NCI-H1417 (cell line): ENCODE measurements at regions not wholly inside any gene's neighbourhood (a gene's known extent, or its start where the extent isn't known, plus 50 kb on each side); places are given as distances from the start of the nearest gene placed in this dataset.

Experiments used
- DNase-seq, 3 experiments: peaks; one replicate each; lab custom pipeline; 2025; lab: John Stamatoyannopoulos, UW

DNA sequence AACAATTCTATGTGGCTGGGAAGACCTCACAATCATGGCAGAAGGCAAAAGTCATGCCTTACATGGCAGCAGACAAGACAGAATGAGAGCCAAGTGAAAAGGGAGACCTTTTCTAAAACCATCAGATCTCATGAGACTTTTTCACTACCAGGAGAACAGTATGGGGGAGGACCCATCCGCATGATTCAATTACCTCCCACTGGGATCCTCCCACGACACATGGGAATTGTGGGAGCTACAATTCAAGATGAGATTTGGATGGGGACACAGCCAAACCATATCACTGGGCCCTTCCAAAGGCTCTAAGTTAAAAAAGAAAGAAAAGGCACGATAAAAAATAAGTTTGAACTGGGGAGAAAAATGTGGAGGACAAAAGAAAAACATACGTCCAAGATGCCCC is 406.9 kb upstream of the CDH4 start:
- DNase-seq = no peak

DNA sequence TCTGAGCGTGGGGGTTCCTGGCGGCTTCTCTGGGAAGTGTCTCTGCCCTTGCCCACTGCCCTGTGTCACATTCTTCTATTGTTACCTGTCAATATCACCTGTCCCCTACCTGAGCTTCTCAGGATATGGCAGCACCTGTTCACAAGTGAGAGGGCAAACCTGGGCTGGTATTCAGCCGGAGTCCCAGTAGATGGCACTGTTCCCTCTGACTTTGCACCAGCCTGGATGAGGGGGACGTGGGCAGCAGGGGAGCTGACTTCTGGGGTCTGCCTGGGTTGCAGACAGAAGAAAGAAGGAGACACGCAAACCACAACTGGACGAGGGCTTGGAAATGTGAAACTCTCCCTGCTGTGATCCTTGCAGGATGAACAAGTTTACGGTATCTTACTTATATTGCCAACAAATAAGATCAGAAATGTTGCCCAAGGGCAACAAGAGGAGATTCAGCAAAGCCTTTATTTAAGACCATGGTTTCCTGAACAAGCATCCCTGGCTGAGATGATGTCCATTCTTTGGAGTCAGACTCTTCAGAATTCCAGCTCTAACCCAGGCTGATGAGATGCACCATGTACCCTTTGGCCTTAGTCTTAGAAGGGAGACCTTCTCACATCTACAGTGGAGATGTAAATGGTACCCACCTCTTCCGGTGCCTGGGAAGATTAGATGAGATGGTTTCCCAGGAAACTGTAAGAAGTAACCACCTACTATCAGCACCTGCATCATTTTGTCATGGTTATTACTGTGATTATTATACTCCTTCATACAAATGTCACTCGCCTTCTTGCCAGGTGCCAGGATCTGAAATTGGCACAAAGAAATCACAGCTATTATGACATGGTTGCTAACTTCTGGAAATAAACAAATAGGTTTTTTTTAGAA is 400.0 kb upstream of the CDH4 start:
- peak; percentile 39 to 71 (median 61) for DNase-seq

DNA sequence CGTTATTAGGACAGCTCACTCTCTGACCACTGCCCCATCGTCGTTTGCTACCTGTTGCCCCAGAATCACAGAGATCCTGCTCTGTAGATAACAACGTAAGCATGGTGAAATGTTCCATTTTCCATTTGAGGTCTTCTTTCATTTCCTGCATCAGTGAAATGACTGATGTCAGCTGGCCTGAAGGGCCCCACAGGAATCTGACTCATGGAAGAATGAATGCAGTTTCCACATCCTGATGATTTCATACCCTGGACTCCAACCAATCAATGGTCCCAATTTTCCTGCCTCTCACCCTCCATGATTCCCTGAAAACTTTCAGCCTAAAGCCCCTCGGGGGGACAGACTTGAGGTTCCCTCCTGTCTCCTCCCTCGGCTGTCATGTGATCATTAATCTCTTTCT is 394.4 kb upstream of the CDH4 start:
- no peak for DNase-seq

- DNase-seq = no peak
These were observed 389.5 kb upstream of the CDH4 start for GRCh38 chr20:60862601-60863000.

DNA sequence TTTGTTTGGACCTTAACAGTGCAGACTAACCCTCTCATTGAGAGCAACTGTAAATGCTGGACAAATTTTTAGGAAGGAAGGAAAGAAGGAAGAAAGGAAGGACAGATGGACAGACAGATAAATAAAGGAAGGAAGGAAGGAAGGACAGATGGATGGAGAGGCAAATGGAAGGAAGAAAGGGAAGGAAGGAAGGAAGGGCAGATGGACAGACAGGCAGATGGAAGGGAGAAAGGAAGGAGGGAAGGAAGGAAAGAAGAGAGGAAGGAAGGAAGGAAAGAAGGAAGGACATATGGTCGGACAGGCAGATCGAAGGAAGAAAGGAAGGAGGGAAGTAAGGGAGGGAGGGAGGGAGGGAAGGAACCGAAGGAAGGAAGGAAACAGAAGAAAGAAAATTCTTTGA is 388.5 kb upstream of the CDH4 start:
- DNase-seq = no peak

- peak; percentile 21 to 74 (median 32) for DNase-seq
These were observed 384.5 kb upstream of the CDH4 start for GRCh38 chr20:60867589-60867988.

DNA sequence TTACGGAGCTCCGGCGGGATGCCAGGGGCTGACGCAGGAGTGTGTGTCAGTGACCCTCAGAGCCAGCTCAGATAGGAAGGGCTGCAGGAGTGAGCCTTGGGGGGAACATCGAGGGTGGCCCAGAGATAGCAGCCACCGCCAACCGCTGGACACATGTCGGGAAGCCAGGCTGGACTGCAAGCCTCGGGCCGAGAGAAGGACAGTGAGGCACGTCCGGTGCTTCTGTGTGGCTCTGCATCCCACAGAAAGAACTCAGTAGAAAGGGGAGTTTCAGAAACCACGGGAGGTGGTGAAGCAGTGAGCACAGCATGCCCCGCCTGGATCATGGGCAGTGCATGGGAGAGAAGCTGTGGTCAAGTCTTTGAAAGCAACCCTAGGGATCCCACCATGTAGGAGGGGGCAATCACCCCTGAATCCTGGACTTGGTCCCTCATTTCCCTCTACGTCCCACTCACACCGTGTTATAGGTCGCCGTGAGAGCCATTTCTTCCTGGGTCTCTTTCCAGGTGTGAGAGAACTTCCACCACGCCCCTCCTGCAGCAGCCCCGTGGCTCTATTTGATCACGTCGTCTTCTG is 383.7 kb upstream of the CDH4 start:
- DNase-seq = no peak

DNA sequence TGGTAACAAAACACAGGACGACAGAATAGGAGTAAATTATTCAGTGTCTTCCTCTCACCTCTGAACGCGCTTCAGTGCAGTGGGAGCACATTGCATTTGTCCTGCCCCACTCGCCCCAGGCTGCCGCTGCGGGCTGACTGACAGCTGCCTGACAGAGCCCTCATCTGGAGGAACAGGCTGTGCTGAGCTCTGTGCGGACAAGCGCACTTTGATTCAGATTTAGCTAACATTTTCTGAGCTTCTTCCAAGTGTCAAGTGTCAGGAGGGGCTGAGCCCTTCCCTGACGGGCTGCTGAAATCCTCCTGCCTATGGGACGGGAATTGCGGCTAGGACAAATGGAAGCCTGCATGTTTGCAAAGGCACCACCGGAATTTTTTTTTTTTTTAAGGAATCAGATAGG is 383.0 kb upstream of the CDH4 start:
- no peak for DNase-seq

GRCh38 chr20:60869625-60870024 is 382.4 kb upstream of the CDH4 start:
- DNase-seq = no peak

DNA sequence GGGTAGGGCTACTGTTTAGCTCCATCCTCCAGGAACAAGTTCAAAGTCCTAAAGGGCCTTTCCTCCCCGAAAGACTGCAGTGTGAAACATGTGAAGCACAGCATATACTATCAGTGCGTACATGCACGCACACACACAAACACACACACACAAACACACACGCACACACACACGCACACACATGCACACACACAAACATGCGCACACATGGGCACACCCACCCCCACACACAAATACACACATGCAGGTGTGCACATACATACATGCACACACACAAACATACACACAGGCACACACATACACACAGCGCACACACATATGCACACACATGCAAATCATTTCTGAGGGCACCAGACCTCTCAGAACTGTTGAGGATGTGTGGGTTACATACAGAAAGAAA is 382.0 kb upstream of the CDH4 start:
- DNase-seq = no peak

- no peak for DNase-seq
These were observed 379.8 kb upstream of the CDH4 start for GRCh38 chr20:60872224-60872623.

DNA sequence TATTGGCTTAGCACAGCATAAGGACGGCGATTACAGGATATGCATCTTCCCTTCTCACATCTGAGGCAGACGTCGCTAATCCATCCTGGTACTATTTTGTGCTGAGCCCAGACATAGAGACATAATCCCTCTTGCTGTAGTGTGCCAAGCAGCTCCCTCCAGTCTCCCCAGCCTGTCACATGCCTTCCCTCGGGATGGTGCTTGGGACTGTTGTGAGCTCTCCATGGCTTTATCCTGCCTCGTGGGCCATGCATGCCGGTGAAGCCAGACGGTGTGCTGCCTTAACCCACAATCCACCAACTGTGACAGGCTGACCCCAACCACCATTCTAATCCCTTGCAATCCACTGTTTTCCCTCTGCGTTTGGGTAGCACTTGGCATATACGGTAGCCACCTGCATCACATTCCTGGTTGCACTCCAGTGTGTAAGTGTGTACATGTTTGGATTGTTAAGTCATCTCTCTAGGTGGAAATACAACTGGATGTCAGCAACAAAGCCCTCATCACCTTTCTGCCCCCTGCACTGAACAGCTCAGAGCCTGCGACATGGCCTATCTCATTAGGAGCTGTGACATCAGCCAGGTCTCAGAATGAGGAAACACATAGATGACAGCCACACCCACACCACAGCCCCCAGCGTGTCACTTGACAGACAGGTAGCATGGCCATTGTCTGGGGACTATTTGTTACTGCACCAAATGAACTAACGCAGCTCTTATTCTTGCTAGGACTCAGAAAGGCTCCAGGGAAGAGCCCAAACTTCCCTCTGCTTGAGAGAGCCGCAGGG is 374.8 kb upstream of the CDH4 start:
- no peak for DNase-seq

DNA sequence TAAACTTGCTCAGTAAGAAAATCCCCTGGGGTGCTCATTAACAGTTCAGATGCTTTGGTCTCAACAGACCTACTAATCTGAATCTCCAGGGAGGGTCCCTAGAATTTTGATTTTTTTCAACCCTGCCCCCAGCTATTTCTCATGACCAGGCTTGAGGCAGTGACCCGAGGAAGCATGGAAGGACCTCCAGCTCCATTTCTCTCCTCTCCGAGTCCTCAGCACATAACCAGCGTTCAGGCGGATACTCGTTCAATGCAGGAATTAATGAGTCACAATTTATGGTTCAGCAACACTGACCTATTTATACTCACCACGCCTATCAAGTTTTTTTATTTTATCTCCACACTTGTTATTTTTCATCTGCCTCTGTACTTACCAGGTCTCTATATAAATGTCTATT is 369.2 kb upstream of the CDH4 start:
- DNase-seq = no peak

GRCh38 chr20:60883496-60883895 is 368.6 kb upstream of the CDH4 start:
- no peak for DNase-seq

DNA sequence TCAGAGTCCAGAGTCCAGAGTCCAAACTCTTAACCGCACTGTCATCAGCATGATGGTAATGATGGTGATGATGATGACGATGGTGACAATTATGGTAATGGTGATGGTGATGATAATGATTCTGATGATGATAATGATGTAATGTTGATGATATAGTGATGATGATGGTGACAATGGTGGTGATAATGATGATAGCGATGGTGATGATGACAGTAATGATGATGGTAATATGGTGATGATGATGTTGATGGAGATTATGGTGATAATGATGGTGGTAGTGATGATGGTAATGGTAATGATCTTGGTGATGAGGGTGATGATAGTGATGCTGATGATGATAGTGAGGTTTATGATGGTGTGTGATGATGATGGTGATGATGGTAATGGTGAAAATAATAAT is 367.8 kb upstream of the CDH4 start:
- no peak for DNase-seq

- DNase-seq = no peak
These were observed 363.3 kb upstream of the CDH4 start for GRCh38 chr20:60888771-60889170.

DNA sequence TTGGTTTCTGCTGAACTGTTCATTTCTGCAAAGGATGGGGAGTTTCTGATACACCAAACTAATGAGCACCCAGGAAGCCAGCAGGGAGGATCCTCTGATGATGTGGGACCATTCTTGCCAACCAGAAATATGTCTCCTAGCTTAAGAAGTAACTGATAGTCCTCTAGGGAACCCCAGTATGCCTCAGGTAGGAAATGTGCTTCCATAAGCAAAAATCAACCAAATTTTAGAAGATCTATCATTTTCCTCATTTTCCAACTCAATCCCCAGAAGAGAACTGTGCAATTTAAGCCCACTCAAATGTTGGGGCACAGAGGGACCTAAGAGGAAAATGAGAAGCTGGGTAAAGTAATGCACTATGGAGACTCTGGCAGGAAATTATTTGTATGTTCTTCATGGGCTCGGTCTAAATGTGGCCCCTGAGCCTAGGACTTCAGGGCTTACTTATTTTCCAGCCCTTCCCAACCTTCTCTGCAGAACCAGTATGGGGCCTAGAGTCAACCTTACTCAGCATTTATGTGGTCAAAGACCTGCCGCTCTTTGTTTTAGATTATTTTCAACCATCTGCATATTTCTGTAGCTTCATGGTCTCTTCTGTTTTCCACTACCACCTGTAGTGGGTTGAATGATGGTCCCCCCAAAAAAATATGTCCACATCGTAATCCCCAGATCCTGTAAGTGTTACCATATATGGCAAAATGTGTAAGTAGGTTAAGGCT is 359.8 kb upstream of the CDH4 start:
- DNase-seq = no peak

DNA sequence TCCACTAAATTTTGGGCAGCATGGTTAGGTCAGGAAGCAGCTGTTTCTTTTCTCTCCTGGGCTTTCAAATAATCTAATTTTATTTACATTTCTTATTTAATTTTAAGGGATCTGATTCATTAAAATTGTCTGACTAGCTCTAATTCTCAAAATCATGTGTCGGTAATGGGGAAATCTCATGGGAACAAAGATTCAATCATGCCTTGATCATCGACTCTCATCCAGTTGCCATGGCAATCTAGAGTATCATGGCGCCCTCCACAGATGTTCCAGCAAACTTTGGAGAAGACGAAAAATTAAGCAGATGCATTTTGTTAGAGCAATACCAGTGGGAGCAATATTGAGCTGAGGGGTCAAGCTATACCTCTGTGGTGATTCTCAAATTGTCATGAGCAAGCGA is 358.0 kb upstream of the CDH4 start:
- DNase-seq = no peak

- no peak for DNase-seq
These were observed 356.5 kb upstream of the CDH4 start for GRCh38 chr20:60895363-60896079.

GRCh38 chr20:60897976-60898375 is 354.1 kb upstream of the CDH4 start:
- no peak for DNase-seq

DNA sequence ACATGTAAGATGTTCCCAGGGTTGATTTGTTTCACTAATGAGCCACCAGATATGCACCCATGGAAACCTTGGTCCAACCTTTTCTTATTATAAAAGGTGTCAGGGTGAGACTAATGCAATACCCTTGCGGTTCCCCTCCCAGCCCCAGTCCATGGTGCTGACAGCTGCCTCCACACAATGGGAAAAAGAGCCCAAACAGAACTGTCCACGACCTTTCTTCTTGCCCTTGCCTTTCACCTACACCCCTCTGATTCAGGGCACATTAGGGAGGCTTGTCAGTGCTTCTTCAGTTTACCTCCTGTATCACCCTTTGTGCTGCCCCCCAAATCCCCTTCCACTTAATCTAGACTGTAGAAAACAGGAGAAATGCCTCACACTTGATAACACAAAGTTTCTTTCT is 352.7 kb upstream of the CDH4 start:
- no peak for DNase-seq

DNA sequence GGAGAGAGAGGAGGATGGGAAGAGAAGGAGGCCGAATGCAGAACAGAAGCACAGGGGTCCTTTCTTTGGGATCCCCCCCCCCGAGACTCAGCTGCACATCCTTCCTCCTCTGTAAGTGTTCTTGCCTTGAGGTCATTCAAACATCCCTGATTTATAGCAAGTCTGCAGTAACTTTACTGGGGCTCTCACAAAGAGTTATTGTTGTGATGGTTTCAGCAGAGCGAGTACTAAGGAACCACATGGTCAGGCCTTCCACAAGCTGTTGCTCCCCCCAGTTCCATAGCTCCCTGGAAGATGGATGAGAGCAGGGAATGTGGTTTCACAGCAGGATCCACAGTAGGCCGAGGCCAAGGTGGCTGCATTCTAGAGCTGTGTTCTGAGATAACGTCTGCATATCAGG is 351.4 kb upstream of the CDH4 start:
- DNase-seq = no peak
